K562 (cell line): ENCODE measurements at regions not wholly inside any gene's neighbourhood (a gene's known extent, or its start where the extent isn't known, plus 50 kb on each side); places are given as distances from the start of the nearest gene placed in this dataset.

Experiments used
- BDP1 ChIP-seq: IDR thresholded peaks from 3 replicates; pipeline ENCODE4 v1.6.1; 2011; ENCODE audit not compliant: insufficient read length, insufficient read depth
- KDM4B ChIP-seq, 2 experiments: fragments of 450-650 bp in 1 of 2; sonication (generic) in 1 of 2; IDR thresholded peaks; 2 replicates each; pipeline ENCODE4 v1.6.1; 2016 to 2017; ENCODE audit warnings: borderline replicate concordance in 2 of 2, antibody characterized with exemption in 1 of 2, low read depth in 1 of 2, mild to moderate bottlenecking in 1 of 2
- NFE2 ChIP-seq: IDR thresholded peaks from 2 replicates; pipeline ENCODE4 v1.6.1; 2014; ENCODE audit warnings: antibody characterized with exemption, low read depth
- NFIC ChIP-seq: fragments of 450-650 bp; IDR thresholded peaks from 2 replicates; pipeline ENCODE4 v1.6.1; 2017; ENCODE audit warnings: mild to moderate bottlenecking, inconsistent platforms
- SMAD1 ChIP-seq: fragments of 150-350 bp; IDR thresholded peaks from 2 replicates; pipeline ENCODE4 v1.6.1; 2014; ENCODE audit warnings: low read length, low read depth; ENCODE audit not compliant: partially characterized antibody
- ZBTB17 ChIP-seq: fragments of 450-650 bp; formaldehyde crosslinking; IDR thresholded peaks from 2 replicates; pipeline ENCODE4 v1.4.0; 2020; ENCODE audit warnings: mild to moderate bottlenecking
- ZNF695 ChIP-seq: fragments of 450-650 bp; formaldehyde crosslinking; IDR thresholded peaks from 2 replicates; pipeline ENCODE4 v1.4.0; 2020; ENCODE audit warnings: mild to moderate bottlenecking, moderate library complexity
- TF ChIP-seq, protein P1 (sequence below), 2 experiments: fragments of 450-650 bp; formaldehyde crosslinking in 1 of 2; IDR thresholded peaks; 2 replicates each; pipeline versions ENCODE4 v1.4.0 to v1.6.1; 2014 to 2020; ENCODE audit warnings: mild to moderate bottlenecking in 2 of 2, borderline replicate concordance in 1 of 2, low read depth in 1 of 2

DNA sequence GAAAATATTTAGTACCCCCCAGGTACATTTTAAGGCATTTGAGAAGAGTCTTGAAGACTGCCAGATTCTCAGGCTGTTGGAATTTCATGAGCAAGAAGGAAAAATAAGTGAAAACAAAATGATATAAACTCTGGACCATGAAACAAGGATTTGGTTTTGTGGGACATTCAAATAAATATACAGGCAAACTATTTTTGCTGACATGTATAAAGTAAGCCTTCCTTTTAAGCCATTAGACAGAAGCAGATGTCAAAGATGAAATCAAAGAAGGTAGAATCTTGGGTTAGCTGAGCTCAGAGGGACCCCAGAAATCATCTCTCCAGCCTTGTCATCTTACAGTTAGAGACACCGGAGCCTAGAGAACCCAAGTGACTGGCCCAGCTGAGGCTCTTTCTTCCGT lies 51.3 kb upstream of the ACSL3 start (continued):
- TF ChIP-seq BDP1 (no peak), ZBTB17 (no peak), SMAD1 (no peak), NFE2 (no peak), ZNF695 (CRISPR knock-in tag) (no peak), KDM4B (IDR thresholded peaks at IDR 0.05; ENCODE audit: borderline replicate concordance in 2 of 2, low read depth in 1 of 2) (no peak), NFIC (no peak)
- TF ChIP-seq, protein P1, sequence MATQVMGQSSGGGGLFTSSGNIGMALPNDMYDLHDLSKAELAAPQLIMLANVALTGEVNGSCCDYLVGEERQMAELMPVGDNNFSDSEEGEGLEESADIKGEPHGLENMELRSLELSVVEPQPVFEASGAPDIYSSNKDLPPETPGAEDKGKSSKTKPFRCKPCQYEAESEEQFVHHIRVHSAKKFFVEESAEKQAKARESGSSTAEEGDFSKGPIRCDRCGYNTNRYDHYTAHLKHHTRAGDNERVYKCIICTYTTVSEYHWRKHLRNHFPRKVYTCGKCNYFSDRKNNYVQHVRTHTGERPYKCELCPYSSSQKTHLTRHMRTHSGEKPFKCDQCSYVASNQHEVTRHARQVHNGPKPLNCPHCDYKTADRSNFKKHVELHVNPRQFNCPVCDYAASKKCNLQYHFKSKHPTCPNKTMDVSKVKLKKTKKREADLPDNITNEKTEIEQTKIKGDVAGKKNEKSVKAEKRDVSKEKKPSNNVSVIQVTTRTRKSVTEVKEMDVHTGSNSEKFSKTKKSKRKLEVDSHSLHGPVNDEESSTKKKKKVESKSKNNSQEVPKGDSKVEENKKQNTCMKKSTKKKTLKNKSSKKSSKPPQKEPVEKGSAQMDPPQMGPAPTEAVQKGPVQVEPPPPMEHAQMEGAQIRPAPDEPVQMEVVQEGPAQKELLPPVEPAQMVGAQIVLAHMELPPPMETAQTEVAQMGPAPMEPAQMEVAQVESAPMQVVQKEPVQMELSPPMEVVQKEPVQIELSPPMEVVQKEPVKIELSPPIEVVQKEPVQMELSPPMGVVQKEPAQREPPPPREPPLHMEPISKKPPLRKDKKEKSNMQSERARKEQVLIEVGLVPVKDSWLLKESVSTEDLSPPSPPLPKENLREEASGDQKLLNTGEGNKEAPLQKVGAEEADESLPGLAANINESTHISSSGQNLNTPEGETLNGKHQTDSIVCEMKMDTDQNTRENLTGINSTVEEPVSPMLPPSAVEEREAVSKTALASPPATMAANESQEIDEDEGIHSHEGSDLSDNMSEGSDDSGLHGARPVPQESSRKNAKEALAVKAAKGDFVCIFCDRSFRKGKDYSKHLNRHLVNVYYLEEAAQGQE (IDR thresholded peaks at IDR 0.05; ENCODE audit: borderline replicate concordance), result no peak
- TF ChIP-seq, protein P1 (CRISPR knock-in tag; IDR thresholded peaks at IDR 0.05; ENCODE audit: low read depth), result no peak
- TF ChIP-seq, all 486 proteins: peak for 4
